B cell (primary cell): ENCODE measurements at regions not wholly inside any gene's neighbourhood (a gene's known extent, or its start where the extent isn't known, plus 50 kb on each side); places are given as distances from the start of the nearest gene placed in this dataset.

Experiments used
- EZH2 ChIP-seq: IDR thresholded peaks from 2 replicates; pipeline ENCODE4 v1.6.1; 2012; ENCODE audit warnings: borderline replicate concordance, low read depth, mild to moderate bottlenecking, moderate library complexity, low read length; ENCODE audit not compliant: insufficient read depth, poor library complexity, severe bottlenecking
- TF ChIP-seq, protein P1 (sequence below): fragments of 200-600 bp; IDR thresholded peaks from one replicate; pipeline ENCODE4 v1.8.0; 2022; ENCODE audit warnings: antibody characterized with exemption, mild to moderate bottlenecking

DNA sequence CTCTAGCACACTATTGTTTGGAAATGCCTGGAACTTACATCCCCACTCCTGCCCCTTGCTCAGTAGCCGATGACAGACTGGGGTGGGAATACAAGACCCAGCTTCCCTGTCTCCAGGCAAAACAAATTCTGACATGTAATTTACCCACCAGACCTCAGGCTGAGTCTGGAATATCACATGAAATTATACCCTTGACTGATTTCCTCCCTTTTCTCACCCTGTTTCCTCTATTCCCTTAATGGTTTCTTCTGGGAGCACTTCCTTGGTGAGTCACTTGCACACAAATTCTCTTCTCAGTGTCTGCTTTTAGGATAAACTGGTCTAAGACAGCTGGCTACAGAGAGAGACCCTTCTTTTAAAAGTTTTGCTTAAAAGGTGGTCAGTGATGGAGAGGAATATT, 65.8 kb upstream of the DIPK2B start:
- TF ChIP-seq, protein P1, sequence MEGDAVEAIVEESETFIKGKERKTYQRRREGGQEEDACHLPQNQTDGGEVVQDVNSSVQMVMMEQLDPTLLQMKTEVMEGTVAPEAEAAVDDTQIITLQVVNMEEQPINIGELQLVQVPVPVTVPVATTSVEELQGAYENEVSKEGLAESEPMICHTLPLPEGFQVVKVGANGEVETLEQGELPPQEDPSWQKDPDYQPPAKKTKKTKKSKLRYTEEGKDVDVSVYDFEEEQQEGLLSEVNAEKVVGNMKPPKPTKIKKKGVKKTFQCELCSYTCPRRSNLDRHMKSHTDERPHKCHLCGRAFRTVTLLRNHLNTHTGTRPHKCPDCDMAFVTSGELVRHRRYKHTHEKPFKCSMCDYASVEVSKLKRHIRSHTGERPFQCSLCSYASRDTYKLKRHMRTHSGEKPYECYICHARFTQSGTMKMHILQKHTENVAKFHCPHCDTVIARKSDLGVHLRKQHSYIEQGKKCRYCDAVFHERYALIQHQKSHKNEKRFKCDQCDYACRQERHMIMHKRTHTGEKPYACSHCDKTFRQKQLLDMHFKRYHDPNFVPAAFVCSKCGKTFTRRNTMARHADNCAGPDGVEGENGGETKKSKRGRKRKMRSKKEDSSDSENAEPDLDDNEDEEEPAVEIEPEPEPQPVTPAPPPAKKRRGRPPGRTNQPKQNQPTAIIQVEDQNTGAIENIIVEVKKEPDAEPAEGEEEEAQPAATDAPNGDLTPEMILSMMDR = no peak
- TF ChIP-seq EZH2 = no peak
